ENCODE measurements at regions not wholly inside any gene's neighbourhood (a gene's known extent, or its start where the extent isn't known, plus 50 kb on each side); places are given as distances from the start of the nearest gene placed in this dataset.
A peak's percentile ranks its signal among the peaks of the same experiment; 100 is the strongest.
"Not testable (repeated sequence)": the region's sequence is repeated elsewhere in the genome, so short reads cannot be mapped to it uniquely, and the experiment has no call there.

DNA sequence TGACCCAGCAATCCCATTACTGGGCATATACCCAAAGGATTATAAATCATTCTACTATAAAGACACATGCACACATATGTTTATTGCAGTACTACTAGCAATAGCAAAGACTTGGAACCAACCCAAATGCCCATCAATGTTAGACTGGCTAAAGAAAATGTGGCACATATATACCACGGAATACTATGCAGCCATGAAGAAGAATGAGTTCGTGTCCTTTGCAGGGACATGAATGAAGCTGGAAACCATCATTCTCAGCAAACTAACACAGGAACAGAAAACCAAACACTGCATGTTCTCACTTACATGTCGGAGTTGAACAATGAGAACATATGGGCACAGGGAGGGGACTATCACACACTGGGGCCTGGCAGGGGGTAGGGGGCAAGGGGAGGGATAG, 183.0 kb downstream of the HACE1 start:
- DNase-seq = not testable (repeated sequence)

DNA sequence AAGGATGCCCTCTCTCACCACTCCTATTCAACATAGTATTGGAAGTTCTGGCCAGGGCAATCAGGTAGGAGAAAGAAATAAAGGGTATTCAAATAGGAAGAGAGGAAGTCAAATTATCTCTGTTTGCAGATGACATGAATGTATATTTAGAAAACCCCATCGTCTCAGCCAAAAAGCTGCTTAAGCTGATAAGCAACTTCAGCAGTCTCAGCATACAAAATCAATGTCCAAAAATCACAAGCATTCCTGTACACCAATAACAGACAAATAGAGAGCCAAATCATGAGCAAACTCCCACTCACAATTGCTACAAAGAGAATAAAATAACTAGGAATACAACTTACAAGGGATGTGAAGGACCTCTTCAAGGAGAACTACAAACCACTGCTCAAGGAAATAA, 184.6 kb downstream of the HACE1 start:
- peak; percentile 85 for DNase-seq

DNA sequence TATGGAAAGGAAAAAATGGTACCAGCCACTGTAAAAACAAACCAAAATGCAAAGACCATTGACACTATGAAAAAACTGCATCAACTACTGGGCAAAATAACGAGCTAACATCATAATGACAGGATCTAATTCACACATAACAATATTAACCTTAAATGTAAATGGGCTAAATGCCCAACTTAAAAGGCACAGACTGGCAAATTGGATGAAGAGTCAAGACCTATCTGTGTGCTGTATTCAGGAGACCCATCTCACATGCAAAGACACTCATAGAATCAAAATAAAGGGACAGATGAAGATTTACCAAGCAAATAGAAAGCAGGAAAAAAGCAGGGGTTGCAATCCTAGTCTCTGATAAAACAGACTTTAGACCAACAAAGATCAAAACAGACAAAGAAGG, 186.6 kb downstream of the HACE1 start:
- DNase-seq = not testable (repeated sequence)

DNA sequence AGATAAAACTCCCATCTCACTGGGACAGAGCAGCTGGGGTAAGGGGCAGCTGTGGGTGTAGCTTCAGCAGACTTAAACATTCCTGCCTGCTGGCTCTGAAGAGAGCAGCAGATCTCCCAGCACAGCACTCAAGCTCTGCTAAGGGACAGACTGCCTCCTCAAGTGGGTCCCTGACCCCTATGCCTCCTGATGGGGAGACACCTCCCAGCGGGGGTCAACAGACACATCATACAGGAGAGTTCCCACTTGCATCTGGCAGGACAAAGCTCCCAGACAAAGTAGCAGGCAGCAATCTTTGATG, 188.2 kb downstream of the HACE1 start:
- DNase-seq = not testable (repeated sequence)

DNA sequence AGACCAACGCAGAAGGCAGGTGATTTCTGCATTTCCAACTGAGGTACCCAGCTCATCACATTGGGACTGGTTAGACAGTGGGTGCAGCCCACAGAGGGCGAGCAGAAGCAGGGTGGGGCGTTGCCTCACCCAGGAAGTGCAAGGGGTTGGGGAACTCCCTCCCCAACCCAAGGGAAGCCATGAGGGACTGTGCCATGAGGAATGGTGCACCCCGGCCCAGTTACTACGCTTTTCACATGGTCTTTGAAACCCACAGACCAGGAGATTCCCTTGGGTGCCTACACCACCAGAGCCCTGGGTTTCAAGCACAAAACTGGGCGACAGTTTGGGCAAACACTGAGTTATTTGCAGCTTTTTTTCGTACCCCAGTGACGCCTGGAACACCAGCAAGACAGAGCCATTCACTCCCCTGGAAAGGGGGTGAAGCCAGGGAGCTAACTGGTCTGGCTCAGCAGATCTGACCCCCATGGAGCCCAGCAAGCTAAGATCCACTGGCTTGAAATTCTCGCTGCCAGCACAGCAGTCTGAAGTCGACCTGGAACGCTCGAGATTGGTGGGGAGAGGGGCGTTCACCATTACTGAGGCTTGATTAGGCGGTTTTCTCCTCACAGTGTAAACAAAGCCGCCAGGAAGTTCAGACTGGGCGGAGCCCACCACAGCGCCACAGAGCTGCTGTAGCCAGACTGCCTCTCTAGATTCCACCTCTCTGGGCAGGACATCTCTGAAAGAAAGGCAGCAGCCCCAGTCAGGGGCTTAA, 188.7 kb downstream of the HACE1 start:
- peak; percentile 60 for DNase-seq

DNA sequence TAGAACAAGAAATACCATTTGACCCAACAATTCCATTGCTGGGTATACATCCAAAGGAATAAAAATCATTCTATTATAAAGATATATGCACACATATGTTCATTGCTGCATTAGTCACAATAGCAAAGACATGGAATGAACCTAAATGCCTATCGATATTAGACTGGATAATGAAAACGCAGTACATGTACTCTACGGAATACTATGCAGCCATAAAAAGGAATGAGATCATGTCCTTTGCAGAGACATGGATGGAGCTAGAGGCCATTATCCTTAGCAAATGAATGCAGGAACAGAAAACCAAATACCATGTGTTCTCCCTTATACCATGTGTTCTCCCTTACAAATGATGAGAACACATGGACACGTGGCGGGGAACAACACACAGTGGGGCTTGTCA, 190.2 kb downstream of the HACE1 start:
- DNase-seq = no peak

DNA sequence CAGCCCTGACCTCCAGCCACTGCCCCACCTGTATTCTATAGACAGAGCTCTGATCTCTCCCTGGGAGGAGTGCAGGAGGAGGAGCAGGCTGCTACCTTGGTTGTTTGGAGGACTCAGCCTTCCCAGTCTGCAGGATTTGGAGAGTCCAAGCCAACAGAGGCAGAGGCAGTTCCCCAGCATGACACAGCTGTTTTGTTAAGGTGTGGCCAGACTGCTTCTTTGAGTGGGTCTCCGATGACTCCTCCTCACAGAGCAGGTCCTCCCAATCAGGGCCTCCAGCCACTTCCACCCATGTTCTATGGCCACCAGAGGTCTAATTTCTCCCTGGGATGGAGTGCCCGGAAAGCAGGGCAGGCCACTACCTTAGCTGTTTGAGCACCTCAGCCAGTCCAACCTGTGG, 203.5 kb downstream of the HACE1 start:
- peak; percentile 15 for DNase-seq

DNA sequence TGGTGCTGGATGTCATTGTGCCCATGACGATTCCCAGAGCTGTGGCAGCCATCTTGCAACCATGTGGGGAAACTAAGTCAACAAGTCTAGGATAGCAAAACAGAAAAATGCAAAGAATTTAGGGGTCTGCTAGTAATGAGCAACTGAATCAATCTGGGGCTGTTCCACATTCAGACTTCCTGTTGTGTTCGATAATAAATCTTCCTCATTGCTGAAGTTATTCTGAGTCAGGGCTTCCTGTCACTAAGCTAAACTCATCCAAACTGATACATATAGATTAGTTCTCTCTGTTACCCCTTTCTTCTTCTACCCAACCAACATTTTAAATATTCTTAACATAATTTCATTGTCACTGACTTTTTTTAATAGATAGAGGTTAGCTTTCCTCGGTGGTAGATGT, 205.9 kb downstream of the HACE1 start:
- DNase-seq = peak; percentile 14

DNA sequence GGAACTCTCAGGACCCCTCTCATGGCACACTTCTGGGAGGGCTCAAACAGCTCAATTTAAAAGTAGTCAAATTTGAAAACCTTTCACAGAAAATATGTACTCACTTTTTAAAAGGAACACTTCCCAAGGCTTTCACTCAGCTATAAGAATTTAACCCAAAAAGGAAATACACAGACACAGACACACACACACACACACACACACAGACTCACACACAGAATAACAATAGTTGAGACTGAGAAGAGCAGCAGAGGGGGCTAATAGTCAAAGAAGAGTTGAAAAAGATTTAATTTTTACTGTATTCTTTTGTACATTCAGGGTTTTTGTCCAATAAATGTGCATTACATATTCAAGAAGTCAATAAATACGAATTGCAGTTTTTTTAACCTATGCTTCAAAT, 211.4 kb downstream of the HACE1 start:
- no peak for DNase-seq

DNA sequence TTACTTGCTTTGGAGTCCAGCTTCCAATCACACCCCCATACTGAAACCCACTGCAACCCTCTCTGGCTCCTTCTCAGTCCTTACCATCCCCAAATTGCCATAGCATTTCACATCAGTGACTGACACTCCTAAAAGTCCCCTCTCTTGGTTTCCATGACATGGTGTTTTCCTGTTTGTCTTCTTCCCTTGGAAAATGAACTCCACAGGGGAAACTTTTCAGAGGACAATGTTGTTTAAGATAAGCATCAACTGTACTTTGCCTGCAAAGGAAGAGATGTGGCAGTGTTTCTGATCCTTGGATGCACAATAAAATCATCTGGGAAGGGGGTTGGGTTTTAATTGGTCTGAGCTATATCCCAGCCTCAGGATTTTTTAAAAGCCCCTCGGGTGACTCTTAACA, 214.9 kb downstream of the HACE1 start:
- no peak for DNase-seq

DNA sequence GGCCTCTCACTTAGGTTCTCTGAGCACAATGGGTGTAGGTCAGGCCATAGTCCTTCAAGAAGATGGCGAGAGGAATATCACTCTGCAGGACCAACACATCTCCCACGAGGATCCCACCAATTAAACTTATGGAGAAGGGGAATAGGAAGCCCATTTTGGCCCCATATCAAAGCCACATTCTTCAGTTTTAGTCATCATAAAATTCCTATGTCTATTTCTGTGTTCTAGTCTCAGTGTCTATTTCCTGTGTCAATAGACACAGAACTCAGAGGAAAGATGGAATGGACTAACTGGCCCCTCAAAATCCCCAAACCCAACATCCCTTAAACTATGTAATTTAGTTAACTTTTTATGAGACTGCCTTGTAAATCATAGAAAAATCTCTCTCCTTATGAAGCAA, 216.8 kb downstream of the HACE1 start:
- no peak for DNase-seq

DNA sequence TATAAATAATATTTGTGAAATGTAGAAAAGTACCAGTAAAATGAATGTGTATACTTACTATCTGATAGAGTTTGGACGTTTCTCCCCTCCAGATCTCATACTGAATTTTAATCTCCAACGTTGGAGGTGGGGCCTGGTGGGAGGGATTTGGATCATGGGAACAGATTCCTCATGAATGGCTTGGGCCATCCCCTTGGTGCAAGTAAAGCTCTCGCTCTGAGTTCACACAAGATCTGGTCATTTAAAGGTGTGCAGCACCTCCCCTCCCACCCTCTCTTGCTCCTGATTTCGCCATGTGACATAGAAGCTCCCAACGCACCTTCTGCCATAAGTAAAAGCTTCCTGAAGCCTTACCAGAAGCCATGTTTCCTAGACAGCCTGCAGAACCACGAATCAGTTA, 219.0 kb downstream of the HACE1 start:
- DNase-seq = no peak

DNA sequence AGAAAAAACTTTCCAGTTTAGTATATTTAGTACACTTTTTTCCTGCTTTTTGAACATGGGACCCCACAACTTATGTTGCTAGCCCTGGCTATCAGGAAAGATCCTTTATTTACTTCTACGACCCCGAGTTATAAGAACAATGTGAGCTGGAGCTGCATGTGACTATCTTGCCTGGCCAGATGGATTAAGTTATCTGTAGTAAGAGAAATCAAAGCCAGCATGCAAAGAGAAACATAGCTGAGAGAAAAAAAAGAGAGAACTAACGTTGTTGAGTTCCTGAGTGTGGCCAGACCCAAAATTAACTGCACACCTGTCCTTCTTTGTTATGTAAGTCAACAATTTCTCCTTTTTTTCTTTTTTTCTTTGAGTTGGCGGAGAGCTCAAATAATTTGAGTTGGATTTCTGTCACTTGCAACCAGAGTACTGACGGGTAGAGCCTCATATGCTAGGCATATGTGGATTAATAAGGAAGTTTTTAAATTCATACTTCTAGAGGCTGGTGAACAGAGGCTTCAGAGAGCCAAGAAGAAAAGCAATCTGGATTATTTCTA, 219.5 kb downstream of the HACE1 start:
- DNase-seq = peak; percentile 86

DNA sequence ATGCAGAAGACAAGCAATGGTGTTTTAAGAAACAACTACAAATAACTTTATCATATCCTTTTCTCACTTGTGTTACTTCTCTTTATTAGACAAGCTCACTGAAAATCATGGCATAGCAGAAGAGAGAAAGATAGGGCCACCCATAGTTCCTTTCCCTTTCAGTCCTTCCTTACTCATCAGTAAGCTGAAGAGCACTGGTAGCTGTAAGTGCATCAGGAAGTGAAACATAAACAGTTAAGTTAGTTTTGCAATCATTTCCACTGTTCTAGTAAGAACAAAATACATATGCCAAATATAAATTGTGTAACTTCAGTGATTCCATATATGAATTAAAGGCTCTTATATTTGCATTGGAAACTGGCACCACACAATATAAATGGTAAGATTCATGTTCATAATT, 220.1 kb downstream of the HACE1 start:
- peak; percentile 81 for DNase-seq

DNA sequence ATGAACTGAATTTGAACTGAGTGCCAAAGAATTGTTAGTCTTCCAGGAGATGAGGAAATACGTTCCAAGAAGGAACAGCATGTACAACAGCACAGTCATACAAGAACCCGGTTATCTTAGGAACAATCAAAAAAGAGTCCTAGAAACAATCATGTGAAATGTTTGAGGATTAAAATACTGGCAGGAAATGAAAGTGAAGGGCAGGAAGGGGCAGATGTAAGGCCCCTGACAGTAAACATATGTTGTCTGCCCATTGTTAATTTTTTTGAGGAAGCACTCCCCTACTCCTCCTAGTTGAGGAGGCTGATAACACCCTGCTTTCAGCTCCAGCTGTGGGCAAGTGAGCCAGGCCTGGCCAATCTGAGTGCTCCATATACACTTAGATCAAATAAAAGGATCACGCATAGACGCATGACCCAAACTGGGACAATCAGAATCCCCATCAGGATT, 220.9 kb downstream of the HACE1 start:
- DNase-seq = peak; percentile 91

DNA sequence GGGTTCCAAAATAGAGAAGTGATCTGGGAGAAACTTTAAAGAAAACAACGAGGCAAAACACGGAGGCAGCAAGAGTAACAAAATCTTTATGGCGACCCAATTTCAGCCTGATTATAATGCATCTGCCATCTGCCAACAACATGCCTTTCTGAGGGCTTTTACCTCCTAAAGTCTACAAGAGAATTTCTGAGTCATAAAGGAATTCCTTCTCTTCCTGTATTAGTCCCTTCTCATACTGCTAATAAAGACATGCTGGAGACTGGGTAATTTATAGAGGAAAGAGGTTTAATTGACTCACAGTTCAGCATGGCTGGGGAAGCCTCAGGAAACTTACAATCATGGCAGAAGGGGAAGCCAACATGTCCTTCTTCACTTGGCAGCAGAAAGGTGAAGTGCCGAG, 226.6 kb downstream of the HACE1 start:
- DNase-seq = no peak

DNA sequence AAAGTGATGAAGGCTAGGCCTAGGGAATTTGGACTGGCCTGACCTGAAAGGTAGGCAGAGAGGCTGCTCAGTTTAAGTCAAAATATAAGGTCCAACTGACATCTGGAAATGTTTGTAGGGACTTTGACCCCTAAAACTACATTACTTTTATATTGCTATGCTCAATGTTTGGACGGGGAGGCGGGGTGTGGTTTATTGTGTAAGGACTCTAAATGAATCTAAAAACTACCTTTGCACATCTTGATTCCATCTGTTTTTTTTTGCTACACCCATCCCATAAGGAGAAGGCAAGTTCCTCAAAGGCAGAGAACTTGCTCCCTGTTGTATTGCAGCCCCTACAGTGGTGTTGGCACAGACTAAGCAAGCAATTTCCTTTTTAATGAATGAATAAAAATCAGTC, 227.1 kb downstream of the HACE1 start:
- DNase-seq = no peak

DNA sequence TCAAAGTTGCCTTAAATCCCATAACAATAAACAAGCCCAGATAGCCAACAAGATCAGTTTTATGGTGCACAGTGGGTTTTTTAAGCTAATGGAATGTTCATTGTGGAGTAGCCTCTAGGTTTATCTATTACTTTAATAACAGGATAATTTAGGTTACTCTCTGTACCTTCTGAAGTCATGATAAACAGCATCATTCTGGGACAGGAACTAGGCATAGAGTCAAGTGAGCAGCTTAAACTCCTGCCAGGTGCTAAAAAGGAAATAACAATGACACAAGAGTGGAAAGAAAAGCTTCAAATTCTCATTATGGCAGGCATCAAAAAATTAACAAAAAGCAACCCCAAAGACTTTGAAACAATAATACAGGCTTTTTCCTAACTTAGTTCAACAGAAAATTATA, 228.8 kb downstream of the HACE1 start:
- no peak for DNase-seq

DNA sequence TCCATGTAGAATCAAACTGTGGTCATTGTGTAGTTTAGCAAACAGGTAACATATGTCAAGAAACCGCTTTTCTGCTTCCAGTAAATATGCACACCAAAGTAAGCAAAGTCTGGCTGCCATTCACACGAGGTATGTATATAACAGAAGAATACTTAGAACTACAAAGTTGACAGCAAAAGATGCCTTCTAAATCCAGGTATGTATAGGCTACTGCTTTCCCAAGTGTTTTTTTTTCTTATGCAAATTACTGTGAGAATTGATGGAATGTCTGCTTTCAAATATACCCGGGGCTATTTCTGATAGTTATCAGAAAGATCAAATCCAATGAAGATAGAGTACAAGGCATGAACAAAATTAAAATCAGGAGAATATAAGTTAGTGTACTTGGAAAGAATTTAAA, 229.2 kb downstream of the HACE1 start:
- DNase-seq = no peak

DNA sequence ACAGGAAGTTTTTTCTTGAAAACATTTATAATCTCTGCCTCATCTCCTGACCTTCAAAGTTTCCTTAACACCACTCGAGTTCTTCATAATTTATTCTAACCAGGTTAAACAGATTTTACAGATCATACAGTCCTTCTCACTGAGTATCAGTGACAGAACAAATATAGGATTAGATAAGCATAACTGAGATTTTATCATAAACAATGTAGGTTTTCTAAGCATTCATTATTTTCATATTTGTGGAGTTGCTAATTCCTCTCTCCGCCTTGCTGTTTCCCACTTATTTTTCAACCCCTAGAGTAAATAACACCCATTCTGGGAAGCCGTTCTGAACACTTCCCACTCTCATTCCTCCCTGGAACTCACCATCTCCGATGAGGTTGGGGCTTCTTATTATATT, 229.9 kb downstream of the HACE1 start:
- DNase-seq = no peak

DNA sequence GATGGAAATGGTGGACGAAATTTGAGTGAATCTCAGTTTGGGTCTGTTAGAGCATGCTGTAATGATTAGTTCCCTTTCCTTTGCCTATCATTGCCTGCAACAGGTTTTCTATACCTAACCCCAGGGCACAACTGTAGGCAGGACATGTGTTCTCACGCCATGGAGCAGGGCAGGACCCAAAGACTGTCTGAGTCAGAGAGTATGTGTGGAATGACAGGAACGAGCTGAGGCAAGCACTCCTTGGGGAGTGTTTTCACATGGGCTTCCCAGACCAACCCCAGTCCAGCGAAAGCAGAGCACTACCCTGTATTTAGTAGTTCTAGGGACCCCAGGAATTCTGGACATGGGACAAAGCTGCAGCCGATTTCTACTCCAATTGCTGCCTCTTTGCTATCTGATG, 234.2 kb downstream of the HACE1 start:
- no peak for DNase-seq

DNA sequence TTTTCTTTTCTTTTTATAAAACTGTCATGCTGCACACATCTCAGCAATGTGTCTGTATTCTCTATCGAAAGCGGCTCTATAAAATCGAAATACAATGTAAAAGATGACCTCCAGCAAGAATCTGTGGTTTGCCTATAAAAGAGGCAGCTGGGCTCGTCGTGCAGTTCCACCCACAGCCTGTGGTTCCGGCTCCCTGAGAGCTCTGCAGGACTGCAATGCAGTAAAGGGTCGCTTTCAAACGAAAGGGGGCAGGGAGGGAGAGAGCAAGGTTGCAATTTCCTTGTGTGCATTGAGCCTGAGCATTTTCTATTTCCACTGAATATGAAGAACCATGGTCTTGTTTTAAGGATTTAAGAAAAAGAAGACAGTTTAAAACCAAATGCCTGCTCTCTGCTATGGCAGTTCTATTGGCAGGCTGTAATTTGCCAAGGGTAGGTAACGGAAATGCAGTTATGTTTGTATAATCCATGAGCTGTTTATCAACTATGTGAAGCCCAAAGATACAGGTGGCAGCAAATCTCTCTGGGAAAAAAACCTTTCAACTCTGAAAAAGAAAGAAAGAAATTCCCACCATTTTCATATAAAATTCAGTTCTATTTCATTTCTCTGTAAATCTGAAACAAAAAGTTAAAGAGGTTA, 236.5 kb downstream of the HACE1 start:
- DNase-seq = peak; percentile 56

DNA sequence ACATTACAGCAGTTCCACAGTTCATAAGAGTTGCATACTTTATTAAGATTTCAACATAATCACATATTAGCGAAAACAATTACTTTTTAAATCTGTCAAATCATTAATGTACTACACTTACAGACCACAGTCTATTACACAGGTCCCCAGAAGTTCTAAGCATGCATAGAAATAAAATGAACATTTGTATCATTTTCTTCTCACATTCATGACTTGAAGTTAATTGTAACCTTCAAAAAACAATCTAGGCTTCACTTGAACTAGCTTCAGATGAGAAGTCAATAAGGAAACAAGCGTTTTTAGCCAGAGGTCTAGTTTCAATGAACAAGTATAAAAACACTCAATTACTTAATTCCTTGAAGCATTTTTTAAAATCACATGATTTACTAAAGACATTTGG, 238.3 kb downstream of the HACE1 start:
- DNase-seq = no peak

DNA sequence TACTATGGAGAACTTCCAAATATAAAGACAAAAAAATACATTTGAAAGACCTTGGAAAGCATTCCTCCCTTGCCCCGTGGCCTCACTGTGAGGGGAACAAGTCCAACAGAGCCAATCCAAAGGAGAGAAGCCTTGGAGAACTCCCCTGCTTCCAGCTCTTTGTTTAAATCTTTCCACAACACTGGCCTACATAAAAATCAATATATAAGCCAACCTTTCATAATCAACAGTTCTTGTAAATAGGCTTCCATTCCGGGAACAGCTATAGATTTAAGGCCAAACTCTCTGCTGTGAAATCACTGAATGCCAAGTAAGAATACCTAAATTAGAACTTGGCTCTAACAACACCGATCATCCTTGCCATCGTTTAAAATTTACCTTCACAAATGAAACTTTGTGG, 242.1 kb downstream of the HACE1 start:
- DNase-seq = no peak

DNA sequence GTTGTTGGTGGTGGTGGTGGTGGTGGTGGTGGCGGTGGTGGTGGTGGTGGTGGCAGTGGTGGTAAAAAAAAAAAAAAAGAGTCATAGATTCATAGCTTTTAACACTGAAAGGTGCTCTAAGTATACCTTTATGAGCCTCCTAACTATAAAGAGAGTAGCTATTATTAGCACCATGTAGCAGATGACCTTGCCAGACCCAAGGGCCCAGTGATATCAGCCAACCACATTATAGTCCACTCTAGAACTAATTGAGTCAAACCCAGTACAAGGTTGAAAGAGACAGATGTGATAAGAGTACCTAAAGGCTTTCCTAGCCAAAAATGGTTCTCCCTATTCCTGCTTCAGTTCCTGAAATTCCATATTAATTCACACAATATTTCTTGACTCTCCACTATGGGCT, 245.3 kb downstream of the HACE1 start:
- no peak for DNase-seq
